LNCAP (cell line): ENCODE measurements at regions not wholly inside any gene's neighbourhood (a gene's known extent, or its start where the extent isn't known, plus 50 kb on each side); places are given as distances from the start of the nearest gene placed in this dataset.

Experiments
- TF ChIP-seq, protein P1 (sequence below): fragments of 450-650 bp; IDR thresholded peaks from 2 replicates; pipeline ENCODE4 v1.5.1; 2017; ENCODE audit warnings: mild to moderate bottlenecking

- TF ChIP-seq, protein P1, sequence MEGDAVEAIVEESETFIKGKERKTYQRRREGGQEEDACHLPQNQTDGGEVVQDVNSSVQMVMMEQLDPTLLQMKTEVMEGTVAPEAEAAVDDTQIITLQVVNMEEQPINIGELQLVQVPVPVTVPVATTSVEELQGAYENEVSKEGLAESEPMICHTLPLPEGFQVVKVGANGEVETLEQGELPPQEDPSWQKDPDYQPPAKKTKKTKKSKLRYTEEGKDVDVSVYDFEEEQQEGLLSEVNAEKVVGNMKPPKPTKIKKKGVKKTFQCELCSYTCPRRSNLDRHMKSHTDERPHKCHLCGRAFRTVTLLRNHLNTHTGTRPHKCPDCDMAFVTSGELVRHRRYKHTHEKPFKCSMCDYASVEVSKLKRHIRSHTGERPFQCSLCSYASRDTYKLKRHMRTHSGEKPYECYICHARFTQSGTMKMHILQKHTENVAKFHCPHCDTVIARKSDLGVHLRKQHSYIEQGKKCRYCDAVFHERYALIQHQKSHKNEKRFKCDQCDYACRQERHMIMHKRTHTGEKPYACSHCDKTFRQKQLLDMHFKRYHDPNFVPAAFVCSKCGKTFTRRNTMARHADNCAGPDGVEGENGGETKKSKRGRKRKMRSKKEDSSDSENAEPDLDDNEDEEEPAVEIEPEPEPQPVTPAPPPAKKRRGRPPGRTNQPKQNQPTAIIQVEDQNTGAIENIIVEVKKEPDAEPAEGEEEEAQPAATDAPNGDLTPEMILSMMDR: no peak
Observed at GRCh38 chr1:193358419-193358818, 172.0 kb upstream of the B3GALT2 start.

DNA sequence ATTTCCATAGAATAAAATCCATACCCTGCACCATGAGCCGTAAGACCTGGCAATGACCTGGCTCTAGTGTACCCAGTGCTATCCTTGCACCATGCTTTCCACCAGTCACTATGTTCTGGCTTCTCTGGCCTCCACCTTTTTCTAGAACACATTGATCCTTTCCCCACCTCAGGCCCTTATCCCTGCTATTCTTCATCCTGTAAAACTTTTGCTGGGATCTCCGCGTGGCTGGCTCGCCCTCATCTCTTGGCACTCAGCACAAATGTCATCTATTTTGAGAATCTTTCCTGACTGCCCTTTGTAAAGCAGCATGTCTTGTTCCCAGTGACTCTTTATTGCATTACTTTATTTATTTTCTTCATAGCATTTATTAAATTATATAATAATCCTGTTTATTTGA lies 169.8 kb upstream of the B3GALT2 start:
- TF ChIP-seq, protein P1: no peak

GRCh38 chr1:193355626-193356025 lies 169.2 kb upstream of the B3GALT2 start:
- TF ChIP-seq, protein P1: no peak

DNA sequence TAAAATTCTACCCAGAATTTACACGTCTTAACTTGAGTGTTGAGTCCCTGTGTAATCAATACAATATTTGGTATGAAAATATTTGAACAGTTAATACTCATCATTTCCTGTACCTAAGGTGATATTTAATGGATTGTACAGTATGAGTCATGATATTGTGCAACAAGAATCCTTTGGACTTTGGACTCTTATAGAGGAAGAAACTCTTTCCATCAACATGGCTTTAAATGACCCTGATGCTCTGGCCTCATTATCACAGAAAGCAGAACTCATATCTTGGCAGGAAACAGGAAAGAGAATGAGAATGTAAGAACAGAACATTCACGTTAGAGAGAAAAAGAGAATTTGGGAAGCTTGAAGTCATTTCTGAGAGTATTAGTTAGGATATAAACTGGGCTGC lies 168.8 kb upstream of the B3GALT2 start:
- TF ChIP-seq, protein P1: no peak

DNA sequence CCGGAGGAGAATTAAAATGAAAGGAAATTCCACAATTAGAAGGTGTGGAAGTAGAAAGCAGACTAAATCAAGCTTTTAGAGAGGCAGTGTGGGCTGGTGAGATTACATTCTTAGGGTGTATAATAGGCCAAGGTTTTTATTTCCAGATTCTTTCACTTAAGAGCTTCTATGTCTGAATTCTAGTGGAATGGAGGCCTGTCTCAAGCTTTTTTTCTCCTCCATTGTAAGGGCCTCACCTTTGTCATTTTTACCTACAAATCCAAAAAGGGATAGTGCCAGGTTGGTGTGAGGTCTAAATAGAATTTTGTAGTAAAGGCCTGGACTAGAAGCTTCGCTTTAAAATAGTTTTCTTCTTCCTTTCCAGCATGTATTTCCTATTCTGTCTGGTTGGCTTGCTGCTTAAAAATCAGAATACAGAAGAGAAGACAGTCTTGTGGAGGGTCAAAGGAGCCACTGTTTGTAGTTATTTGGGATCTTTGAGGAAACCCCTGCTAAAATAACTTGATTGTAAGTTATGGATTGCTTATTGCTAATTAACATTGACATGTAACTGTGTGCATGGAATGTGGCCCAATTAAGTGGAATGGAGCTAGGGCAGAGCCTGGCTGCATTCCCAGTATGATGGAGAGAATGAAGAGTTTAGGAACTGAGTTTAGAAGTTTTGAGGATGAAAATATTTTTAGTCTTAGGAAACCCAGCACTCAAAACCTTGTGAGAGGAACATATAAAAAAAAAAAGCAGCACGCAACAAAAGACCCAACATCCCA lies 162.5 kb upstream of the B3GALT2 start:
- TF ChIP-seq, protein P1: no peak

GRCh38 chr1:193348091-193348768 lies 161.8 kb upstream of the B3GALT2 start:
- TF ChIP-seq, protein P1: no peak

GRCh38 chr1:193346085-193346484 lies 159.7 kb upstream of the B3GALT2 start:
- TF ChIP-seq, protein P1: no peak
